ENCODE measurements at regions not wholly inside any gene's neighbourhood (a gene's known extent, or its start where the extent isn't known, plus 50 kb on each side); places are given as distances from the start of the nearest gene placed in this dataset.

DNA sequence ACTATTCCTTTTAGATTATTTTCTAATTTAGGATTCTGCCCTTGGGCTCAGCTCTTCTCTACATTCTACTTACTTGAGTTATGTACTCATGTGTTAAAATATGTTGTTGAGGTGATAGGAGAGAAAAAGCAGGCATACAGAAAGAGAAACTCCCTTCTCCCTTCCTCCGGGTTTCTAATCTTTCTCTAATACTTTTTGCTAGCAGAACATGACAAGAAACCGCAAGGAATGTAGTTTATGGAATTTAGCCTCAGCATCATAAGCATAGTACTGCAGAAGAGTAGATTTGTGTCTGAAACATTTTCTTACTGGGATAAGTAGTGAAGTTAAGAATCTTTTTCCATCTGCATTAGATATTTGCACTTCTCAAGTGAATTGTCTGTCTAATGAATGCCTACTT, 139.5 kb upstream of the CYLC2 start:
- Mint-ChIP-seq H3K4me1 (no peaks in the 10 kb centered on the region), H3K9me3 (peaks cover 3 to 44% (median 6%) of the 10 kb centered on the region in 5 donors), H3K36me3 (no peaks in the 10 kb centered on the region), H3K4me3 (no peak overlapping the region), H3K27me3 (no peaks in the 10 kb centered on the region), H3K27ac (no peak overlapping the region)
- Histone ChIP-seq H3K4me3 (ENCODE audit: low read length) (no peak overlapping the region), H3K27ac (ENCODE audit: low read depth, low read length) (no peak overlapping the region), H3K36me3 (ENCODE audit: insufficient read depth, low read length) (no peaks in the 10 kb centered on the region), H3K27me3 (ENCODE audit: insufficient read depth, low read length, poor library complexity, severe bottlenecking) (no peaks in the 10 kb centered on the region), H3K4me1 (ENCODE audit: insufficient read depth, low read length) (no peaks in the 10 kb centered on the region), H3K9me3 (ENCODE audit: low read length) (no peaks in the 10 kb centered on the region)
- CTCF ChIA-PET: no interaction called here
- POLR2A ChIA-PET: no interaction called here
- DNase-seq: no peak

DNA sequence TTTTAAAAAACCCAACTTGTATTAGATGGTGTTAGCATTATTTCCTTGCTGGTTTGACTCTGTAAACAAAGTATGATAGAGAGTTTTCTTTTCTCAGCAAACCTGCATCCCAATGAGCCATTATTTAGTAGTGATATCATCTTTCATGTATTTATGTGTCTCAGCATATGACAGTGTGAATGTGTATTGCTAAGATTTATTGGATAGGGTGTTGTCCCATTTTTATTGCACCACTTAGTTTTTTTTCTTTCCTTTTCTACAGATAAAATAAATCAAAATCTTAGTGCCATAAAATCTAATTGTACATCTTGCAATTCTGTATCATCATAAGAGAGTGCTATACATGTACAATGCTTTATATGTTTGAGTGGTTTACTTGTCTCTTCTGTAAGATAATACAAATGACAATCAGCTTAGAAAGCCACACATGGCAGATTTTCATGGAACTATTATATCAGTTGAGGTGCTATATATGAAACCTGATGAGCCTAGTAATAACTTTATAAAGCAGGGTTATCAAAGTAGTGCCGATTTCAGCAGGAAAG, 149.2 kb upstream of the CYLC2 start:
- POLR2A ChIA-PET: no interaction called here
- Mint-ChIP-seq H3K36me3 (no peaks in the 10 kb centered on the region), H3K4me1 (no peaks in the 10 kb centered on the region), H3K4me3 (no peak overlapping the region), H3K9me3 (peaks cover 4 to 12% (median 11%) of the 10 kb centered on the region in 5 donors), H3K27me3 (no peaks in the 10 kb centered on the region), H3K27ac (no peak overlapping the region)
- H3K9me3 ChIP-seq (ENCODE audit: low read length): no peaks in the 10 kb centered on the region
- CTCF ChIA-PET: no interaction called here
- no peak overlapping the region for H3K4me3 ChIP-seq (ENCODE audit: low read length)
- H3K4me1 ChIP-seq (ENCODE audit: insufficient read depth, low read length): no peaks in the 10 kb centered on the region
- no peak overlapping the region for H3K27ac ChIP-seq (ENCODE audit: low read depth, low read length)
- no peak for DNase-seq
- H3K27me3 ChIP-seq (ENCODE audit: insufficient read depth, low read length, poor library complexity, severe bottlenecking): no peaks in the 10 kb centered on the region
- no peaks in the 10 kb centered on the region for H3K36me3 ChIP-seq (ENCODE audit: insufficient read depth, low read length)

DNA sequence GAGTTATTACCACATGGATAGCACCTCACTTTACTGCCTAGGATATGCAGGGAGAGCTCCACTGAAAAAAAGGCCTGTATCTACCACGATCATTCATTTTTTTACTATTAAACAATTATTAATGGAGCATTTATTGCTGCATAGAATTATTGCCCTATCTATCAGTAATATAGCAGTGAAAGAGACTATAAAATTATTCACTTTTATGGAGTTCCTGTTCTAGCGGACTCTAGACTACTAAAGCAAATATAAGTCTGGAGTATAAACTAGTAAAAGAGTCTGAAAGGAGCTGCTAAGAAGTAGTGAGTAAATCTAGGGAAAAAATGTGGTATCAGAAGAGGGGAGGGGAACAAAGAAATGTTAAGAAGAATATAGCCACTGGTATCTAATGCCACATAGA, 150.4 kb upstream of the CYLC2 start:
- Mint-ChIP-seq H3K9me3 (peaks cover 4 to 12% (median 11%) of the 10 kb centered on the region in 5 donors), H3K4me3 (no peak overlapping the region)
- no peak overlapping the region for H3K4me3 ChIP-seq (ENCODE audit: low read length)

DNA sequence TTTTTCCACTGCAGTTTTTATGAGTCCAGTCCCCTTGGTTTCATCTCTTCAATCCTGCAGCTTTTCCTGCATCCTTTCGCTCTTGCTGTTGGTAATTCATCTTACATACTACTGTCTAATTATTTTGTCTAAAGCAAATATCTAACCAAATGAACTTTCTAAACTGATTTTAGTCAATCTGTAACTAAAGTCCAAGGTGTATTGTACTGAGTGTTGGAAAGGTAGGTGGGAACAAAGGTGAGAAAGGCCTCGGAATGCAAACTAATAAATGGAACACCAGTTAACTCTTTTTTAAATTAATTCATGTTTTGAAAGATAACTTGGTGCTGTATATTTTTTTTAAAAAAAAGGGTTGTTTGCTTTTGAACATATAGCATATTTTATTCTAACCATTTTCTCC, 152.7 kb upstream of the CYLC2 start:
- ChIA-PET CTCF (no interaction called here), POLR2A (no interaction called here)
- H3K27me3 Mint-ChIP-seq: no peaks in the 10 kb centered on the region
- Histone ChIP-seq H3K27me3 (ENCODE audit: insufficient read depth, low read length, poor library complexity, severe bottlenecking) (no peaks in the 10 kb centered on the region), H3K9me3 (ENCODE audit: low read length) (no peaks in the 10 kb centered on the region), H3K36me3 (ENCODE audit: insufficient read depth, low read length) (no peaks in the 10 kb centered on the region), H3K27ac (ENCODE audit: low read depth, low read length) (no peak overlapping the region), H3K4me1 (ENCODE audit: insufficient read depth, low read length) (no peaks in the 10 kb centered on the region), H3K4me3 (ENCODE audit: low read length) (no peak overlapping the region)
- H3K36me3 Mint-ChIP-seq: no peaks in the 10 kb centered on the region
- no peak overlapping the region for H3K27ac Mint-ChIP-seq
- H3K4me1 Mint-ChIP-seq: no peaks in the 10 kb centered on the region
- H3K9me3 Mint-ChIP-seq: peaks cover 3 to 12% (median 10%) of the 10 kb centered on the region in 5 donors
- DNase-seq: no peak
- H3K4me3 Mint-ChIP-seq: no peak overlapping the region

More for the DNA sequence above, 150.4 kb upstream of the CYLC2 start:
- Mint-ChIP-seq H3K27me3 (no peaks in the 10 kb centered on the region), H3K27ac (no peak overlapping the region), H3K36me3 (no peaks in the 10 kb centered on the region), H3K4me1 (no peaks in the 10 kb centered on the region)
- H3K4me1 ChIP-seq (ENCODE audit: insufficient read depth, low read length): no peaks in the 10 kb centered on the region
- POLR2A ChIA-PET: no interaction called here
- no peaks in the 10 kb centered on the region for H3K36me3 ChIP-seq (ENCODE audit: insufficient read depth, low read length)
- H3K27ac ChIP-seq (ENCODE audit: low read depth, low read length): no peak overlapping the region
- no peak for DNase-seq
- no peaks in the 10 kb centered on the region for H3K9me3 ChIP-seq (ENCODE audit: low read length)
- CTCF ChIA-PET: no interaction called here
- H3K27me3 ChIP-seq (ENCODE audit: insufficient read depth, low read length, poor library complexity, severe bottlenecking): no peaks in the 10 kb centered on the region

DNA sequence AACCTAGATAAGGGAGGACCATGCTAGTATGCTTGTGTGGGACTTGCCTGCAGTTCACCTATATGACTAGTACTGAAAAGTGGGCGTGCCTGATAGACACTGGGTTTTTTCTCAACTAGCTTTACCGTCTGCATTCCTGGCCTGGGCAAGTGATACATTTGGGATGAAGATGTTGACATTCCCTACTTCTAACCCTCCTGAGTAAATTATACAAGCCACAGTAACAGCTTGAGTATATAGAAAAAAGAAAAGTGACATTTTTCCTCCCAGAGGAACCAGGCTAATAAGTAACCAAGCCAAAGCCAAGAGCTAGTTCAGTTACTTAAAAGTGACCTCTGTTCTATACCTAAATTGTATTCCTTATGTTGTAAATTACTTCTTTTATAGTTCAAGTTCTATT, 153.8 kb upstream of the CYLC2 start:
- H3K4me3 Mint-ChIP-seq: no peak overlapping the region
- H3K27ac Mint-ChIP-seq: no peak overlapping the region
- peaks cover 0 to 15% (median 3%) of the 10 kb centered on the region in 5 donors for H3K9me3 Mint-ChIP-seq
- no peaks in the 10 kb centered on the region for H3K36me3 Mint-ChIP-seq
- CTCF ChIA-PET: no interaction called here
- POLR2A ChIA-PET: no interaction called here
- H3K9me3 ChIP-seq (ENCODE audit: low read length): no peaks in the 10 kb centered on the region
- H3K4me1 ChIP-seq (ENCODE audit: insufficient read depth, low read length): no peaks in the 10 kb centered on the region
- no peaks in the 10 kb centered on the region for H3K4me1 Mint-ChIP-seq
- DNase-seq: no peak
- no peaks in the 10 kb centered on the region for H3K27me3 ChIP-seq (ENCODE audit: insufficient read depth, low read length, poor library complexity, severe bottlenecking)
- H3K4me3 ChIP-seq (ENCODE audit: low read length): no peak overlapping the region
- H3K27me3 Mint-ChIP-seq: no peaks in the 10 kb centered on the region
- no peak overlapping the region for H3K27ac ChIP-seq (ENCODE audit: low read depth, low read length)
- H3K36me3 ChIP-seq (ENCODE audit: insufficient read depth, low read length): no peaks in the 10 kb centered on the region

DNA sequence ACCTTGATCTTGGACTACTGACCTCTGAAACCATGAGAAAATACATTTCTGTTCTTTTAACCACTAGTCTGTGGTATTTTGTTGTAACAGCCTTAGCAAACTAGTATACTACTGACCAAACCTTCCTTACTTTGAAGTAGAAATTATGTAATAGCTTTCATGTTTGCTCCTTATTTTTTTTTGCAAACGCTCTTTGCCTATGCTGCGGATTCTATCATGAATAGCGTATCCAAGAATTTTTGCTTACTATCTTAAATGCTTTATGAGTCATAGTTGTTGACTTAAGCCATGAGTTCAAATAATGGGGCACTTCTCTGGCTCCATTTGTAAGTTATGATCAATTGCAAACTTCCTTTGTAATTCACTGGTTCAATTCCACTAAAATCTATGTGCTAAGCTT, 154.8 kb upstream of the CYLC2 start:
- ChIA-PET POLR2A (no interaction called here), CTCF (no interaction called here)
- no peaks in the 10 kb centered on the region for H3K27me3 ChIP-seq (ENCODE audit: insufficient read depth, low read length, poor library complexity, severe bottlenecking)
- H3K27me3 Mint-ChIP-seq: no peaks in the 10 kb centered on the region
- H3K9me3 Mint-ChIP-seq: peaks cover 2 to 15% (median 7%) of the 10 kb centered on the region in 5 donors
- no peaks in the 10 kb centered on the region for H3K4me1 ChIP-seq (ENCODE audit: insufficient read depth, low read length)
- H3K4me3 ChIP-seq (ENCODE audit: low read length): no peak overlapping the region
- DNase-seq: no peak
- no peaks in the 10 kb centered on the region for H3K36me3 ChIP-seq (ENCODE audit: insufficient read depth, low read length)
- H3K4me3 Mint-ChIP-seq: no peak overlapping the region
- H3K9me3 ChIP-seq (ENCODE audit: low read length): no peaks in the 10 kb centered on the region
- H3K27ac Mint-ChIP-seq: no peak overlapping the region
- no peaks in the 10 kb centered on the region for H3K36me3 Mint-ChIP-seq
- no peaks in the 10 kb centered on the region for H3K4me1 Mint-ChIP-seq
- no peak overlapping the region for H3K27ac ChIP-seq (ENCODE audit: low read depth, low read length)

DNA sequence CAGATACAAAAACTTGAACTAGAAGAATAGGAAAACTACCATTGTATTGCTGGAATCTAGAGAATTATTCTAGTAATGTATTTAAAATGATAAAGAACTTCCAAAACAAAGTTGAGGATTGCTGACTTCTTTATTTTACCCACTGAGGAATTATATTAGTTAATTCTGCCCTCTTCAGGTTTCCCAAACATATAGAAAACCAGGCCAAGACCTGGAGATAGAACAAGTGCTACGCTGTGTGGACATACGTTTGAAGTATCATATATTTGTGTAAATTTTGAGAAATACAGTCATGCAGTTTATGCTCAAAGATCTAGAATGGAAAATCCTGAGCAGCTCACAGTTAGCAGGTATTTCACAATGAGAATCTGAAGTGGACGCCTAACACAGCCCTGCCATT, 162.3 kb upstream of the CYLC2 start:
- Mint-ChIP-seq H3K9me3 (peaks cover 3 to 25% (median 9%) of the 10 kb centered on the region in 5 donors), H3K27me3 (no peaks in the 10 kb centered on the region), H3K36me3 (no peaks in the 10 kb centered on the region), H3K4me3 (no peak overlapping the region), H3K27ac (no peak overlapping the region), H3K4me1 (no peaks in the 10 kb centered on the region)
- DNase-seq: no peak
- CTCF ChIA-PET: no interaction called here
- POLR2A ChIA-PET: no interaction called here
- Histone ChIP-seq H3K36me3 (ENCODE audit: insufficient read depth, low read length) (no peaks in the 10 kb centered on the region), H3K4me3 (ENCODE audit: low read length) (no peak overlapping the region), H3K4me1 (ENCODE audit: insufficient read depth, low read length) (no peaks in the 10 kb centered on the region), H3K27ac (ENCODE audit: low read depth, low read length) (no peak overlapping the region), H3K9me3 (ENCODE audit: low read length) (no peaks in the 10 kb centered on the region), H3K27me3 (ENCODE audit: insufficient read depth, low read length, poor library complexity, severe bottlenecking) (no peaks in the 10 kb centered on the region)

DNA sequence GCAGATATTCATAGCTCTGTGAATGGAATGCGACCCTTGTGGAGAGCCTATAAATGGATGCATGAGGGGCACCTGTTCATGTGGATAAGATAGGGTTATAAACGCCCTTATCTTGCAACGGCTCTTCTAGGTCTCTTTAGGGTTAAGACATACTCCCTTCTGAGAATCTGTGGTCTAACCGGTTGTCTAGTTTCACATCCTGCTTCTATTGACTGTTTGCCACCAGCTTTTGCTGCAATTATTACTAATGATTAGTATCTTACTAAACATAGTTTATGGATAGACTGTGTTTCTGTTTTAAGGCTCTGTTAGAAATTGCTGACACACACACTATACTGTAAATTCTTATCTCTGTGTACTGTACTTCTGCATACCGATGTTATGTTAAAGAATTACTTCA, 198.9 kb upstream of the CYLC2 start:
- H3K4me3 Mint-ChIP-seq: no peak overlapping the region
- DNase-seq: no peak
- H3K9me3 ChIP-seq (ENCODE audit: low read length): no peaks in the 10 kb centered on the region
- ChIA-PET CTCF (no interaction called here), POLR2A (no interaction called here)
- H3K36me3 Mint-ChIP-seq: no peaks in the 10 kb centered on the region
- no peak overlapping the region for H3K4me3 ChIP-seq (ENCODE audit: low read length)
- H3K27me3 ChIP-seq (ENCODE audit: insufficient read depth, low read length, poor library complexity, severe bottlenecking): no peaks in the 10 kb centered on the region
- H3K4me1 ChIP-seq (ENCODE audit: insufficient read depth, low read length): no peaks in the 10 kb centered on the region
- H3K4me1 Mint-ChIP-seq: no peaks in the 10 kb centered on the region
- H3K9me3 Mint-ChIP-seq: peaks cover 2 to 19% (median 11%) of the 10 kb centered on the region in 5 donors
- H3K27me3 Mint-ChIP-seq: peaks cover 0 to 2% of the 10 kb centered on the region in 2 donors
- no peaks in the 10 kb centered on the region for H3K36me3 ChIP-seq (ENCODE audit: insufficient read depth, low read length)
- peak overlapping the region in 1 of 8 donors; percentile 14 for H3K27ac Mint-ChIP-seq
- no peak overlapping the region for H3K27ac ChIP-seq (ENCODE audit: low read depth, low read length)

DNA sequence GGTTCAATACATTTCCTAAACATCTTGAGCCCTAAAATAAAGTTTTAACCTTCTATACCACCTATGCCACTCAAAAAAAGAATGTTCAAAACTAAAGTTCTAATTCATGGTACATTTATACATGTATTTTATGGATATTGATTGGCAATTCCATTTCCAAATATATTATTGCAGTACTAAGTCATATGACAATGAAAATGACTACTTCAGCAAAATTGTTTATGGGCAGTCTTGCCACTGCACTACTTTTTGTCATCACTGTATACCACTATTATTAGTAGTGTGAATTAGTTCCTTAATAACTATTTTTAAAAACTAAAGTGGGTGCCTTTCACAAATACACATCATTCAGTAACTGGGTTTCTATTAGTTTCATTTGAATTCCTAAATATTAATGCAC, 199.6 kb upstream of the CYLC2 start:
- CTCF ChIA-PET: no interaction called here
- POLR2A ChIA-PET: no interaction called here
- no peak for DNase-seq
- H3K9me3 Mint-ChIP-seq: peaks cover 2 to 19% (median 10%) of the 10 kb centered on the region in 5 donors
- no peaks in the 10 kb centered on the region for H3K27me3 ChIP-seq (ENCODE audit: insufficient read depth, low read length, poor library complexity, severe bottlenecking)
- H3K27ac Mint-ChIP-seq: no peak overlapping the region
- H3K4me3 ChIP-seq (ENCODE audit: low read length): no peak overlapping the region
- no peaks in the 10 kb centered on the region for H3K4me1 ChIP-seq (ENCODE audit: insufficient read depth, low read length)
- no peaks in the 10 kb centered on the region for H3K9me3 ChIP-seq (ENCODE audit: low read length)
- no peaks in the 10 kb centered on the region for H3K4me1 Mint-ChIP-seq
- H3K27ac ChIP-seq (ENCODE audit: low read depth, low read length): no peak overlapping the region
- H3K4me3 Mint-ChIP-seq: no peak overlapping the region
- H3K36me3 Mint-ChIP-seq: no peaks in the 10 kb centered on the region
- no peaks in the 10 kb centered on the region for H3K36me3 ChIP-seq (ENCODE audit: insufficient read depth, low read length)
- peaks cover 0 to 2% of the 10 kb centered on the region in 2 donors for H3K27me3 Mint-ChIP-seq

Measured in CD8-positive, alpha-beta memory T cell (primary cell).